NCI-H2227 (cell line): ENCODE measurements at regions not wholly inside any gene's neighbourhood (a gene's known extent, or its start where the extent isn't known, plus 50 kb on each side); places are given as distances from the start of the nearest gene placed in this dataset.

Experiments
- DNase-seq: peaks from one replicate; lab custom pipeline; 2025; ENCODE audit not compliant: unreplicated experiment; lab: John Stamatoyannopoulos, UW

GRCh38 chr13:106858903-106859532, 291.1 kb upstream of the ARGLU1 start:
- DNase-seq = no peak

DNA sequence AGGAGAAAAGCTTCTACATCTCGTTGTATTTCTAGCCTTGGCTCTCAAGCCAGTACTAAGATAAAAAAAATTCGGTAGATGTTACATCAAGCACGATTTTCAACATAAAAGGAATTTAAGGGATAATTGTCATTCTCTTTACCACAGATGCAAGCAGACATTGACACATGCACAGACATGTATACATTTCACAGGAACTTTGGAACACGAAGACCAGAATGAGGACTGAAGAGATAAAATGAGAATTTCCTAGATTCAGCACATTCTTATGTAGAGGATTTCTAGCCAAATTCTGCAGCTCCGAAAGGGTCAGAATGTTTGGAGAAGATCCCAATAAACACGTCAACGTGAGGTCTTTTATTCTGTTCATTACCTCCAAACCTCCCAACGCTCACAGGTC, 284.5 kb upstream of the ARGLU1 start:
- DNase-seq = no peak

DNA sequence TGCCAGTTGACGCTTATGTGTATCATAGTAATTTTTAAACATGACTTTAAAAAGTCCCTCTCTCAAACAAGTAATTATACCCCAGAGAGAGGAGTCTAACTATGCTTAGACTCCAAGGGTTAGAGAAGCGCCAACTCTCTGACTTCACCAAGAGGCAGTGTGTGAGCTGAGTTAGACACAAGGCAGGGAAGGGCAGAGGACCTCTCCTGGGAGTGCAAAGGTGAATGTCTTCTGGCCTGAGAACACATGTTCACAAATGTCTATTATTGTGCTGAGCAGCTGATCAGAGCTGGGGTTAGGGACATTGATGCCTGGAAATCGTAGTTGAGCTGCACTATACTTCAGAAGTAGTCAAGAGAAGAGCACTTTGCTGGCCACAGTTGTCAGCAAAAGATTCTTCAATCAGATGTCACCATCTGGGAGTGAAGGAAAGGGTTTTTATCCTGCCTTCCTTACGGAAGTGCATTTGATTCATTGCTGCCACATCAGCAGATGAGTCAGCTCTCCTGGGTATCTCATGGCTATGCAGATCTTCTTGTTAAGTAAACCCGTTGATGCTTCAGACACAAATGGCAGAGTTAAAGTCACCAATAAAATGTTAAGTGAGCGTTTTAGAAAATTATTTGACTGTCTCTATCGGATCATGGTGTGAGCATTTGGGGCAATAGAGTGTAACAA, 283.2 kb upstream of the ARGLU1 start:
- DNase-seq = no peak

DNA sequence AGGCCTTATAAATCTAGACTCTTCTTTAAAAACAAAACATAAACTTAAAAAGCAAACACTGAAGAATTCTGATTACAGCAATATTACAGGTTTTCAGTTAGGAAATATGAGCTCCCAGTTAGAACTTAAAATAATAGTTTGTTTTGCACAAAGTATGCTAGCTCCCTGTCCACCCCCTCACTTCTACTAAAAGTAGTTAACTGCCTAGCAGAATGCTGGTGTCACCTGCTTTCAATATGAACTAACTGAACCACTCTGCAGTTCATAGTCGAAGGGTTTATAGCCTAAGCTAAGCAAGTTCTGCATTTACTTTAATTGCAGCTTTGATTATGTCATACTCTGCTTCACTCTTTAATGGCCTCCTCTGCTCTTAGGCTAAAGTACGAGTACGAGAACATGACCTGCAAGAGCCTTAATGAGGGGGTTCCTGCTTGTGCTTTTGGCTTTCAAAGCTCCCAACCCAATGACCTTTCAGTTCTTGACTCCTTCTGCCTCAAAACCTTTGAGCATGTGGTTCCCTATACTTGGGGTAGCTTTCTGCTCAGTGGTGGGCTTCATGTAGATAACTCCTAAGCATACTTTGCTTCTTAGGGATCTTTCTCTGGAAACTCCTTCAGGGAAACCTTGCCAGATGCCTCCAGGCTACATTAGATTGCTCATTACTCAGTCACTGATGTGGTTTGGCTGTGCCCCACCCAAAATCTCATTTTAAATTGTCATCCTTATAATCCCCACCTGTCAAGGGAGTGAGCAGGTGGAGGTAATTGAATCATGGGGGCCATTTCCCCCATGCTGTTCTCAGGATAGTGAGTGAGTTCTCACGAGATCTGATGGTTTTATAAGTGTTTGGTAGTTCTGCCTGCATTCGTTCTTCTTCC, 278.9 kb upstream of the ARGLU1 start:
- no peak for DNase-seq

- no peak for DNase-seq
These were observed 268.4 kb upstream of the ARGLU1 start for GRCh38 chr13:106836186-106836802.

DNA sequence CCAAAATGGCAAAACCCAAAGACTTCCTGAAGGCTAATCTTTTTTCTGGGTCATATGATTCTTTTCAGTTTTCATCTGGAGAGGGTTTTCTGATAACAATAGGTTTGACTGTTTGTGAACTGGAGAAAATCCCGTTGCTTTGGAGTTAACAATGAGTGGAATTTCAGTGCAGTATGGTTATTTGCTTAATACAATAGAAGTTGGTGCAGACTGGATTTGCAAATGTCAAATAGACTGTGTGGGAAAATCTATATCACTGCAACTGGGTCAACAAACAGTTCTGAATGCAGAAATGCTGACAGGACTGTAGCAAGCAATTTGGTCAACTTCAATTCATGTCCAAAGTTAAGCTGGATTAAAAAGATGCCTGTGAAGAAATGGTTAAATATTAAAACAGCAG, 267.5 kb upstream of the ARGLU1 start:
- no peak for DNase-seq

GRCh38 chr13:106821979-106822378, 254.0 kb upstream of the ARGLU1 start:
- DNase-seq = no peak

DNA sequence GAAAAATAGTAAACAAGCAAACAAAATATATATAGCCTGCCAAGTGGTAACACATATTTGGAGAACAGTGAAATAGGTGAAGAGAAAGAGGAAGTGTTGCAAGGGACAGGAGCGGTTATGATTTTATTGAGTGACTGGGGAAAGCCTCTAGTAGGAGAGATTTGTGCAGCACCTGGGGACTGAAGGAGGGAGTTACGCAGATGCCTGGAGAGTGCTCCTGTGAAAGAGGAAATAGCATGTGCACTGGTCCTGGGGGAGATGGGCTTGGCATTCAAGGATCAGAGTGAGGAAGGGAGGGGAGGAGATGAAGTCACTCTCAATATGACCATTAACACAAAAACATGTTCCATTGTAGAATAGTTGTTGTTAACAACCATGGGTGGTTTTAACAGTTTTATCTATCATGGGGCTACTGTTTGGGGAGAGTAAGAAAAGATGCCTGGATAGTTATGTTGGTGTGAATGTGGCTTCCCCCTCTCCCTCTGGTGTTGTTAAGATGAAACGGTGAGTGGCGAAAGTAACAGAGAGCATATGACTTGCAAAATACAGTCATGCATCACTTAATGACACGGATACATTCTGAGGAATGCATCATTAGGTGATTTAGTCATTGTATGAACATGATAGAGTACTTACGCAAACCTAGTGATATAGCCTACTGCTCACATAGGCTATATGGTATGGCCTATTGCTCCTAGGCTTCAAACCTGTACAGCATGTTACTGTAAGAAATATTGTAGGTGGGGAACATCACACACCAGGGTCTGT, 251.7 kb upstream of the ARGLU1 start:
- no peak for DNase-seq

- no peak for DNase-seq
These were observed 251.0 kb upstream of the ARGLU1 start for GRCh38 chr13:106818971-106819370.

DNA sequence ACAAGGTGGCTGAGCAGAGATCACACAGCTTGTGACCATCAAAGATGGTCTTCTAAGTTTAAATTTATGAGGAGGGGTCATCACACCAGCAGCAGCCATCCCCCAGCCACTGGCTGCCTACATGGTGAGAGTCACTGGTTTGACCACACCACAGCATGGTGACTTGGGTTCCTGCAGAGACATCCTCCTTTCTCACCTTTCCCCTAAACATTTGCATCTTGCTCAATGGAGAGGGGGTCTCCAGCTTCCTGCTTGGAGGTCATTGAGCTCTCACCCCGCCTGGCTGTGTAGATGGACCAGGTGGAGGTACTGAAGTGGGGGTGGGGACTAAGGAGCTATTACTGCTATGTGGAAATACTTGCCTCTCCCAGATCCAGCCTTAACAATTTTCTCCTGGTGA, 247.6 kb upstream of the ARGLU1 start:
- DNase-seq = no peak

DNA sequence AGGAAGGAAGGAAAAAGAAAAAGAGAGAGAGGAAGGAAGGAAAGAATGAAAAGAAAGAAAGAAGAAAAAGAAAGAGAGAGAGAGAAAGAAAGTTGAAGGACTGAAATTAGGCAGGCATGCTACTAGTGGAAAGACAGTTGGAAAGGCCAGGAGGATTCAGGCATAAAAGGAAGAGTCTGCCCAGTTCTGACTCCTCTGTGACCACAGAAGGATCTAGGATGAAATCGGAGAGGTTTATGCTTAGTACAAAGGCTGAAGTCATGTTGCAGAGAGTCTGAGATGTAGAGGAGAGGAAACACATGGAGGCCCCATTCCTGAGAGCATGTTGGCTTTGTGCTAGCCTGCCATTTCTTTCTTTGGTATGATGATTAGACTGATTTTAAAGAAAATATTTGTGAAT, 246.5 kb upstream of the ARGLU1 start:
- no peak for DNase-seq

- DNase-seq = no peak
These were observed 242.1 kb upstream of the ARGLU1 start for GRCh38 chr13:106810069-106810468.

GRCh38 chr13:106804991-106805390, 237.1 kb upstream of the ARGLU1 start:
- no peak for DNase-seq

DNA sequence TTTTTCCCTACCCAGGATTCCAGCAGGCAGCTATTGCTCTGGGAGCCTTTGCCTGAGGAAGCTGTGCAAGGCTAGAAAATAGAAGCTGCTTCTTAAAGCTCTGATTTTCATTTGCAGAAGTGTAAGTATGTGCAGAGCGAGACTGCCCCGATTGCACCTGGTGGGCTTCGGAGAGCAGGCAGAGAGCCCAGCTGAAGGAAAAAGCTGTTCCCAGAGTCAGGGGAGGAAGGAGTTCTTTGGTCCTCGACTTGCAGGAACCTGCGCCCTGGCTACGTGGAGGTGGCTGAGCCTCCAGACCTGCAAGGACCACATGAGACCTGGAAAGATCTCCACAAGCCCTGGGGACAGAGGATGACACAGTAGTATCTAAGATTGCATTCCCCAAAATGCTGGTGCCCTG, 235.0 kb upstream of the ARGLU1 start:
- DNase-seq = no peak

DNA sequence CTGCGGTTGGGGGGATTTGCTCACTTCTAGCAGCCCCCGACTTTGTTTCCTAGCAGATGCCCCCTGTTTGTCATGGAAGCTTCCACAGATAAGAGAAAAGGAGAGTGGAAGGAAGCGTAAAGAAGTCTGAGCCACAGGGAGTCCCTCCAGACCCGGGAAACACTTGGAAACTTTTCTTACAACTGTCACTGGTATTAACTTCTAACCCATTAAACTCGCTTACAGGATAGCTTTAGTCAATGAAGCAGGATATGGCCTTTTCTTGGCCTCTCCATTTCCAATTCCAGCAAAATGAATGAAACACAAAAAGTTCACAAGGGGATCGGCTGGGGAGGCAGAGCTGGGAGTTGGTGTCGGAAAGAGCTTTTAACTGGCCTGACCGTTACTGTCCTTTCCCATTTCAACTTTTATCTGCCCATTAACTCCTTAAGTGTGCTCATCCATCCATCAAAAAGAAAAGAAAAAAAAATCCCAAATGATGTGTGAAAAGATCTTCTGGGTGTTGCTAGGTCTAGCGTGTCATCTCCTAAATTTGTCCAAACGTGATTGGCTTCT, 231.9 kb upstream of the ARGLU1 start:
- DNase-seq = no peak

- DNase-seq = no peak
These were observed 229.2 kb upstream of the ARGLU1 start for GRCh38 chr13:106797081-106797640.

DNA sequence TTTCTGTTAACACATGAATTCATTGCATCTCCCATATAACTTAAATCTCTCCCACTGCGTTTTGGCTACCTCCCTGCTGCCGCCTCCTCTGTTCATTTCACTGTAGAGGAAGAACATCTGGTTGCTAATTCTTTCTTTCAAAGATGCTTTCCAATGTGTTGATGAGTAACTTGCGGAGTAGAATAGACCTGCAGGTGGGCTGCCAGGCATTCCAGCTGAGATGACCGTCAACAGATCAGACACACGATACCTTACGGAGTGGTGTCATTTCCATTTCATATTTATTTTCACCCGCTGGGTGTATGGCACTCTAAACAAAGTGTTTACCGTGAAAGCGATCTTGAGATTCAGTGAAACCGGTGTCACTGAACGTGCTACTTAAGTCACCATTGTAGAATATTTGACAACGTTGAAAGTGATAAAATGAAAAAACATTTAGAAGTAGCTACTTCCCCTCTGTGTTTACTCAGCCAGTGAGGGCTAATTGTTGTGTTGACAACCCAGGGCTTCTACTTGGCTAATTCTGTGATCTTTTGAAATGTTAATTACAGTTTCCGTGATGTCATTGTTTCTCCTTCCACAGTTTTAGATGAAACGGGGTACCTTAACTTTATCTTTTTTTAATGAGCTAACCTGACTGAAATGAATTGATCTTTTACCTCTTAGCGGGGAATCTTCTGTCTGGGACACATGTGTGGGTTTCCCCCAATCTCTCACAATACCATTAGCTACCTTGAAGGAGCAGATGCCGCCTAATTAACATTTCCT, 228.5 kb upstream of the ARGLU1 start:
- DNase-seq = no peak

- DNase-seq = no peak
These were observed 227.9 kb upstream of the ARGLU1 start for GRCh38 chr13:106795847-106796246.

- DNase-seq = no peak
These were observed 226.2 kb upstream of the ARGLU1 start for GRCh38 chr13:106794117-106794516.

- DNase-seq = no peak
These were observed 222.0 kb upstream of the ARGLU1 start for GRCh38 chr13:106789911-106790310.
